Left renal cortex interstitium (tissue), 4 donors: ENCODE measurements at regions not wholly inside any gene's neighbourhood (a gene's known extent, or its start where the extent isn't known, plus 50 kb on each side); places are given as distances from the start of the nearest gene placed in this dataset.
A peak's percentile ranks its signal among the peaks of the same experiment; 100 is the strongest.

Experiments
- DNase-seq, 4 donors: peaks; one replicate each; pipeline ENCODE4 v3.0.0-alpha.2; 2013; ENCODE audit warnings: low read depth in 4 of 4, low spot score in 2 of 4, missing footprints in 1 of 4

GRCh38 chr3:132907293-132907692, 130.9 kb upstream of the TMEM108 start:
- DNase-seq, result no peak

GRCh38 chr3:132900481-132900880, 137.7 kb upstream of the TMEM108 start:
- no peak for DNase-seq

GRCh38 chr3:132898141-132898540, 140.1 kb upstream of the TMEM108 start:
- DNase-seq, result no peak

- DNase-seq, result no peak
Observed at GRCh38 chr3:132892956-132893355, 145.2 kb upstream of the TMEM108 start.

GRCh38 chr3:132881756-132882409, 156.3 kb upstream of the TMEM108 start:
- no peak for DNase-seq

GRCh38 chr3:132880986-132881385, 157.2 kb upstream of the TMEM108 start:
- no peak for DNase-seq

- DNase-seq, result peak in 2 of 4 donors; percentile 0 to 2
Observed at GRCh38 chr3:132879656-132880055, 157.4 kb upstream of the NPHP3 start.

GRCh38 chr3:132874701-132875100, 152.5 kb upstream of the NPHP3 start:
- no peak for DNase-seq

GRCh38 chr3:132872711-132873110, 150.5 kb upstream of the NPHP3 start:
- DNase-seq, result no peak

- DNase-seq, result no peak
Observed at GRCh38 chr3:132871956-132872355, 149.7 kb upstream of the NPHP3 start.

GRCh38 chr3:132870541-132870940, 148.3 kb upstream of the NPHP3 start:
- DNase-seq, result no peak

GRCh38 chr3:132867956-132868355, 145.7 kb upstream of the NPHP3 start:
- DNase-seq, result no peak

- DNase-seq, result no peak
Observed at GRCh38 chr3:132867526-132867925, 145.3 kb upstream of the NPHP3 start.

GRCh38 chr3:132857317-132857716, 135.1 kb upstream of the NPHP3 start:
- DNase-seq, result no peak

GRCh38 chr3:132854856-132855535, 132.8 kb upstream of the NPHP3 start:
- no peak for DNase-seq

GRCh38 chr3:132847849-132848625, 125.8 kb upstream of the NPHP3 start:
- DNase-seq, result no peak

- no peak for DNase-seq
Observed at GRCh38 chr3:132843851-132844553, 121.8 kb upstream of the NPHP3 start.

- no peak for DNase-seq
Observed at GRCh38 chr3:132843349-132843748, 121.1 kb upstream of the NPHP3 start.

GRCh38 chr3:132841621-132842020, 119.4 kb upstream of the NPHP3 start:
- no peak for DNase-seq

GRCh38 chr3:132840201-132840700, 118.0 kb upstream of the NPHP3 start:
- no peak for DNase-seq

- DNase-seq, result no peak
Observed at GRCh38 chr3:132838477-132838876, 116.3 kb upstream of the NPHP3 start.
